CD14-positive monocyte (primary cell): ENCODE measurements at regions not wholly inside any gene's neighbourhood (a gene's known extent, or its start where the extent isn't known, plus 50 kb on each side); places are given as distances from the start of the nearest gene placed in this dataset.

Experiments
- DNase-seq, 3 donors: peaks; one replicate each; pipeline ENCODE4 v3.0.0-alpha.2; 2011 to 2022
- H2AFZ ChIP-seq: 2 replicates; pipeline ENCODE4 v1.6.0; 2012; ENCODE audit warnings: mild to moderate bottlenecking, low read depth, low read length, inconsistent platforms; ENCODE audit not compliant: insufficient read depth, poor library complexity, severe bottlenecking
- H3K27ac ChIP-seq, 2 donors: 1 replicate in 1 of 2; 2 replicates in 1 of 2; pipeline ENCODE4 v1.5.1; 2012 to 2013; ENCODE audit warnings: low read length in 2 of 2, control low read depth in 1 of 2, inconsistent platforms in 1 of 2, low read depth in 1 of 2, mild to moderate bottlenecking in 1 of 2
- H3K27me3 ChIP-seq, 2 donors: one replicate each; pipeline versions ENCODE4 v1.6.0 to v1.6.1; 2011 to 2013; ENCODE audit warnings: low read length in 2 of 2; ENCODE audit not compliant: control insufficient read depth in 2 of 2, insufficient read depth in 2 of 2
- H3K36me3 ChIP-seq, 2 donors: replicated peaks in 1 of 2; 1 replicate in 1 of 2; 2 replicates in 1 of 2; pipeline versions ENCODE4 v1.5.1 to v1.6.1; 2012 to 2013; ENCODE audit warnings: low read length in 2 of 2, control low read depth in 1 of 2, inconsistent platforms in 1 of 2, mild to moderate bottlenecking in 1 of 2; ENCODE audit not compliant: insufficient read depth in 2 of 2, control insufficient read depth in 1 of 2
- H3K4me1 ChIP-seq, 2 donors: 1 replicate in 1 of 2; 2 replicates in 1 of 2; pipeline versions ENCODE4 v1.5.1 to v1.6.1; 2012 to 2013; ENCODE audit warnings: low read length in 2 of 2, control low read depth in 1 of 2, inconsistent platforms in 1 of 2, mild to moderate bottlenecking in 1 of 2, moderate library complexity in 1 of 2; ENCODE audit not compliant: insufficient read depth in 2 of 2, control insufficient read depth in 1 of 2
- H3K4me2 ChIP-seq: replicated peaks from 2 replicates; pipeline ENCODE3; 2012; ENCODE audit warnings: low read length, moderate library complexity, mild to moderate bottlenecking; ENCODE audit not compliant: poor library complexity, severe bottlenecking; ENCODE audit errors: extremely low read depth
- H3K4me3 ChIP-seq, 3 experiments: fragments of 200-600 bp in 1 of 3; sonication (generic) in 1 of 3; replicated peaks in 1 of 3; 1 replicate in 2 of 3; 2 replicates in 1 of 3; pipeline ENCODE4 v1.5.1; 2011 to 2013; ENCODE audit warnings: low read length in 3 of 3, mild to moderate bottlenecking in 3 of 3, control low read depth in 2 of 3, low read depth in 2 of 3, inconsistent platforms in 1 of 3, moderate library complexity in 1 of 3
- H3K79me2 ChIP-seq: 2 replicates; pipeline ENCODE4 v1.6.0; 2012; ENCODE audit warnings: mild to moderate bottlenecking, control low read depth, inconsistent platforms, low read length, moderate library complexity; ENCODE audit not compliant: insufficient read depth
- H3K9ac ChIP-seq: 2 replicates; pipeline ENCODE4 v1.6.0; 2017; ENCODE audit warnings: low read length, mild to moderate bottlenecking; ENCODE audit not compliant: insufficient read depth, poor library complexity, severe bottlenecking
- H3K9me3 ChIP-seq, 2 donors: replicated peaks in 1 of 2; 1 replicate in 1 of 2; 2 replicates in 1 of 2; pipeline versions ENCODE4 v1.5.1 to v1.6.1; 2012 to 2013; ENCODE audit warnings: low read length in 2 of 2, control low read depth in 1 of 2; ENCODE audit not compliant: control insufficient read depth in 1 of 2, insufficient read depth in 1 of 2
- H4K20me1 ChIP-seq: 2 replicates; pipeline ENCODE4 v1.6.0; 2012; ENCODE audit warnings: mild to moderate bottlenecking, low read length, control low read depth, moderate library complexity; ENCODE audit not compliant: insufficient read depth
- H3K27ac Mint-ChIP-seq, 7 donors: one replicate each; pipeline ENCODE4 v1.8.0; 2020; ENCODE audit warnings: mild to moderate bottlenecking in 7 of 7, mixed read lengths in 7 of 7, moderate library complexity in 6 of 7, inconsistent platforms in 2 of 7
- H3K27me3 Mint-ChIP-seq, 3 donors: one replicate each; pipeline ENCODE4 v1.8.0; 2021 to 2022; ENCODE audit warnings: low read depth in 3 of 3, mild to moderate bottlenecking in 3 of 3, mixed read lengths in 3 of 3, moderate library complexity in 3 of 3, inconsistent platforms in 1 of 3
- H3K36me3 Mint-ChIP-seq, 2 donors: one replicate each; pipeline ENCODE4 v1.8.0; 2020; ENCODE audit warnings: mixed read lengths in 2 of 2, inconsistent platforms in 1 of 2, mild to moderate bottlenecking in 1 of 2
- H3K4me1 Mint-ChIP-seq: one replicate; pipeline ENCODE4 v1.8.0; 2020; ENCODE audit warnings: mild to moderate bottlenecking, mixed read lengths
- H3K4me3 Mint-ChIP-seq, 2 donors: one replicate each; pipeline ENCODE4 v1.8.0; 2020; ENCODE audit warnings: mild to moderate bottlenecking in 2 of 2, mixed read lengths in 2 of 2, moderate library complexity in 1 of 2
- H3K9me3 Mint-ChIP-seq, 7 donors: one replicate each; pipeline ENCODE4 v1.8.0; 2020 to 2022; ENCODE audit warnings: mixed read lengths in 7 of 7, mild to moderate bottlenecking in 6 of 7, moderate library complexity in 6 of 7, inconsistent platforms in 2 of 7
- CTCF ChIP-seq: fragments of 200-600 bp; IDR thresholded peaks from one replicate; pipeline ENCODE4 v1.8.0; 2022; ENCODE audit warnings: antibody characterized with exemption, mild to moderate bottlenecking
- WGBS: methylation state at CpG from one replicate; pipeline ENCODE4 v1.1.5; 2013; ENCODE audit warnings: missing lambda C conversion rate; ENCODE audit not compliant: insufficient coverage; 5-methylcytosine and 5-hydroxymethylcytosine counted together
- intact Hi-C, 2 donors: fragments of 100-400 bp; cut with micrococcal nuclease; formaldehyde crosslinking; loops; one replicate each; pipeline versions ENCODE4 v1.15.0 to v1.15.1; 2023

- 100% methylated on average over 3 of the region's 4 CpGs for WGBS
- H3K9me3 ChIP-seq, result no peaks in the 10 kb centered on the region
- Mint-ChIP-seq H3K27ac (no peak overlapping the region), H3K27me3 (no peaks in the 10 kb centered on the region), H3K9me3 (peaks cover 0 to 2% (median 0%) of the 10 kb centered on the region in 7 donors), H3K4me1 (no peaks in the 10 kb centered on the region), H3K36me3 (no peaks in the 10 kb centered on the region), H3K4me3 (no peak overlapping the region)
- H3K27me3 ChIP-seq, result no peaks in the 10 kb centered on the region
- no peaks in the 10 kb centered on the region for H4K20me1 ChIP-seq
- no peaks in the 10 kb centered on the region for H3K4me1 ChIP-seq
- no peak overlapping the region for H3K4me2 ChIP-seq
- H3K4me3 ChIP-seq, result no peak overlapping the region
- H3K9ac ChIP-seq, result no peak overlapping the region
- DNase-seq, result no peak
- no peak overlapping the region for H3K27ac ChIP-seq
- intact Hi-C loops, result no loop called here
- TF ChIP-seq CTCF, result no peak
- no peaks in the 10 kb centered on the region for H3K79me2 ChIP-seq
- no peak overlapping the region for H2AFZ ChIP-seq
- no peaks in the 10 kb centered on the region for H3K36me3 ChIP-seq
Measured at GRCh38 chr5:51961154-51961562, 577.9 kb downstream of the ISL1 start.

- Histone ChIP-seq H3K36me3 (no peaks in the 10 kb centered on the region), H3K4me2 (no peak overlapping the region), H3K9me3 (no peaks in the 10 kb centered on the region), H4K20me1 (no peaks in the 10 kb centered on the region), H3K27me3 (no peaks in the 10 kb centered on the region), H3K4me3 (no peak overlapping the region), H3K27ac (no peak overlapping the region), H3K9ac (no peak overlapping the region), H2AFZ (no peak overlapping the region), H3K79me2 (no peaks in the 10 kb centered on the region), H3K4me1 (no peaks in the 10 kb centered on the region)
- intact Hi-C loops, result no loop called here
- H3K9me3 Mint-ChIP-seq, result peaks cover 0 to 3% (median 0%) of the 10 kb centered on the region in 7 donors
- H3K27ac Mint-ChIP-seq, result no peak overlapping the region
- DNase-seq, result no peak
- no peak overlapping the region for H3K4me3 Mint-ChIP-seq
- no peak for TF ChIP-seq CTCF
- H3K36me3 Mint-ChIP-seq, result no peaks in the 10 kb centered on the region
- WGBS, result no CpG with 5 or more reads among the region's 1 CpG
- H3K27me3 Mint-ChIP-seq, result no peaks in the 10 kb centered on the region
- no peaks in the 10 kb centered on the region for H3K4me1 Mint-ChIP-seq
Measured at GRCh38 chr5:51968756-51969155, 585.5 kb downstream of the ISL1 start.
